GM23248 (cell line): ENCODE measurements at regions not wholly inside any gene's neighbourhood (a gene's known extent, or its start where the extent isn't known, plus 50 kb on each side); places are given as distances from the start of the nearest gene placed in this dataset.

Source experiments
- DNase-seq: peaks from one replicate; pipeline ENCODE4 v3.0.0-alpha.2; 2015
- H2AFZ ChIP-seq: fragments of 200-600 bp; sonication (generic); 2 replicates; pipeline ENCODE4 v1.6.1; 2016; ENCODE audit warnings: antibody characterized with exemption
- H3F3A ChIP-seq: fragments of 200-600 bp; sonication (generic); 2 replicates; pipeline ENCODE4 v1.6.1; 2016; ENCODE audit warnings: mild to moderate bottlenecking, antibody characterized with exemption, mixed run types; ENCODE audit not compliant: insufficient read depth
- H3K27ac ChIP-seq: fragments of 200-600 bp; sonication (generic); 2 replicates; pipeline ENCODE4 v1.5.1; 2016; ENCODE audit warnings: mild to moderate bottlenecking
- H3K27me3 ChIP-seq: fragments of 200-600 bp; sonication (generic); replicated peaks from 2 replicates; pipeline ENCODE4 v1.6.1; 2016; ENCODE audit warnings: mild to moderate bottlenecking; ENCODE audit not compliant: insufficient read depth
- H3K36me3 ChIP-seq: fragments of 200-600 bp; sonication (generic); 2 replicates; pipeline ENCODE4 v1.6.1; 2016; ENCODE audit warnings: low read depth, mild to moderate bottlenecking
- H3K4me1 ChIP-seq: fragments of 200-600 bp; sonication (generic); 2 replicates; pipeline ENCODE4 v1.6.1; 2016; ENCODE audit warnings: mild to moderate bottlenecking; ENCODE audit not compliant: insufficient read depth
- H3K4me2 ChIP-seq: fragments of 200-600 bp; sonication (generic); one replicate; pipeline ENCODE4 v1.6.1; 2016; ENCODE audit warnings: mild to moderate bottlenecking; ENCODE audit not compliant: unreplicated experiment
- H3K4me3 ChIP-seq: fragments of 200-600 bp; sonication (generic); 2 replicates; pipeline ENCODE4 v1.5.1; 2016; ENCODE audit warnings: mild to moderate bottlenecking
- H3K79me2 ChIP-seq: fragments of 200-600 bp; sonication (generic); 2 replicates; pipeline ENCODE4 v1.6.1; 2016; ENCODE audit warnings: mild to moderate bottlenecking; ENCODE audit not compliant: insufficient read depth
- H3K9ac ChIP-seq: fragments of 200-600 bp; sonication (generic); 2 replicates; pipeline ENCODE4 v1.6.1; 2016; ENCODE audit warnings: mild to moderate bottlenecking
- H3K9me2 ChIP-seq: fragments of 200-600 bp; sonication (generic); 2 replicates; pipeline ENCODE4 v1.6.1; 2016; ENCODE audit warnings: mixed run types, mild to moderate bottlenecking, moderate library complexity; ENCODE audit not compliant: insufficient read depth
- H3K9me3 ChIP-seq: fragments of 200-600 bp; sonication (generic); one replicate; pipeline ENCODE4 v1.6.1; 2017; ENCODE audit warnings: low read depth
- H4K20me1 ChIP-seq: fragments of 200-600 bp; sonication (generic); 2 replicates; pipeline ENCODE4 v1.6.0; 2016; ENCODE audit not compliant: insufficient read depth
- EZH2 ChIP-seq: fragments of 200-600 bp; sonication (generic); IDR thresholded peaks from 2 replicates; pipeline ENCODE4 v1.6.1; 2018; ENCODE audit warnings: antibody characterized with exemption, mild to moderate bottlenecking; ENCODE audit not compliant: insufficient read depth, poor library complexity, severe bottlenecking
- EZH2phosphoT487 ChIP-seq: fragments of 200-600 bp; sonication (generic); IDR thresholded peaks from 2 replicates; pipeline ENCODE4 v1.6.1; 2018; ENCODE audit warnings: antibody characterized with exemption, moderate library complexity, mild to moderate bottlenecking, low read depth; ENCODE audit not compliant: insufficient read depth
- WGBS, 2 experiments: methylation state at CpG; one replicate each; pipeline ENCODE4 v1.1.6; 2015 to 2017; ENCODE audit warnings: low lambda C conversion rate in 2 of 2, low coverage in 1 of 2; ENCODE audit errors: missing lambda C conversion rate in 2 of 2; 5-methylcytosine and 5-hydroxymethylcytosine counted together
- in situ Hi-C: fragments of 300-500 bp; cut with MboI; formaldehyde crosslinking; loops from 2 replicates; pipeline ENCODE4 v1.15.0; 2020

DNA sequence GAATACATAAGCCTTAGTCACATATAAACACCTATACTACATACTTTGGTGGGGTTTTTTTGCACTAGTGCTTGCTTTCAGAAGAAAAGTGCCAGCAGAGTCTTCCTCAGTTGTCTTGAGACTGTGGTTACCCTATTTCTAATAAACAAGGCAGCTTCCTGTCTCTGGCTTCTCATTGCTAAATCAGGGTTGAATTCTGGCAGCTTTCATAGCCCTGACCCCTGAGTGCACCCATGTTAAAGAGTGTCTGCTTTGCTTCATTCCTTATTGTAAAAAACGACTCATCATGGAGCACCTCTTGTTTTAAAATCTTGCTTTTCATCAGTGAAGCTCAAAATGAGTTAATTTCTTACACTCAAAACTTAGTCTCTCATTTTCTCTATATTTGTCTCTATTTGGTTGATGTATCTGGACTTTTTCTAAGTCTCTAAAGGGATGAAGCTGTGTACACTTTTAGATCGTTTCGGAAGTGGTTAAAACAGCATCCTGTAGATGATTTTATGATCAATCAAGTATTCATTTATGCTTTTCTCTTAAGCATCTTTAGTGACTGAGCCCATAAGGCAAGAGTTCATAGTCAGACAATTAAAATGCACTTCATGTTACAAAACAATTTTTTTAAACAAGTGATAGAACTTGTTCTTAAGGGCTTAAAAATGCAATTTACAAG, 72.1 kb downstream of the KLF12 start:
- Histone ChIP-seq H3K9ac (peak overlapping the region; percentile 70; the same call in 1 of the 2 replicates), H3K9me3 (no peaks in the 10 kb centered on the region), H3K27me3 (no peaks in the 10 kb centered on the region), H2AFZ (peak overlapping the region; percentile 65; the same call in 1 of the 2 replicates), H3F3A (peaks cover 17% of the 10 kb centered on the region; the same call in 1 of the 2 replicates), H3K4me3 (no peak overlapping the region), H3K27ac (peak overlapping the region; percentile 53), H3K4me1 (peaks cover 43% of the 10 kb centered on the region), H3K36me3 (no peaks in the 10 kb centered on the region; the same call in 1 of the 2 replicates), H3K9me2 (no peaks in the 10 kb centered on the region), H3K4me2 (peak overlapping the region; percentile 93), H4K20me1 (no peaks in the 10 kb centered on the region; the same call in 1 of the 2 replicates), H3K79me2 (peaks cover 99% of the 10 kb centered on the region)
- in situ Hi-C loops, result no loop called here
- DNase-seq, result peak; percentile 59
- 43 to 53% methylated on average over 3 of the region's 3 CpGs for WGBS, 2 experiments
- no peak for TF ChIP-seq EZH2phosphoT487
- no peak for TF ChIP-seq EZH2

DNA sequence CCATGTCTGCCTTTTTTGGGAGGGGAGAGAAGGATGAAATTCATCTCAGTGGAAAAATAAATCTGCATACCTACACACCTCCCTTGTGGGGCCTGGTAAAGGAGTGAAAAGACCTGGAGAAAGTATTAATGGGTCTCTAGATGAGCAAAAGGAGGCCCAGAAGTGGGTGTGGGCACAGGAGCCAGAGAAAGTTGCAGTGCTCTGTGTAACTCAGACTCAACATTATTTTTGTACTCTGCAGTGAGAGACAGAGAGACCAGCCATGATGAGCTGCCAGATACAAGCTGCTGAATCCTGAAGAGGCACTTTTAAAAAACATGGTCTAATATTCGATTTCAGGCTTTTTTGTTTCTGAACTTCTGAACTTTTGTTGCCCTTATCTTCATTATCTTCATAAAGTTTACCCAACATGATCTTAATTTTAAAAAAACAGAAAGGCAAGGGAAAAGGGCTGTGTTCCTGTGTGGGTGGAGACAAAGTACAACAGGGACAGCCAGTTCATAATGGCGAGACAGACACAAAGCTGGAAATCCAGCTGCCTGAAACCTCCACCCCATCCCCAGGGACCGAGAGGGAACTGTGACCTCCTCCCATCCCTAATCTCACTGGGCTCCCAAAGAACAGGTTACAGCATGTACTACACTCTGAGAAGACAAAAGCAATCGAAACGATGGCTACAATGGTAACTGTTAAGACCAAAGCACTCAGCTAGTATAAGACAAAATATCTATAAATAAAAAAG, 77.2 kb downstream of the KLF12 start:
- no peak overlapping the region for H3K4me2 ChIP-seq
- H3K9me3 ChIP-seq, result no peaks in the 10 kb centered on the region
- H3K4me1 ChIP-seq, result peaks cover 24% of the 10 kb centered on the region
- in situ Hi-C loops, result no loop called here
- no peak overlapping the region for H3K9ac ChIP-seq
- peak overlapping the region; percentile 40; the same call in 1 of the 2 replicates for H2AFZ ChIP-seq
- 34% methylated on average over 5 of the region's 5 CpGs for WGBS, 2 experiments
- H3K27me3 ChIP-seq, result no peaks in the 10 kb centered on the region
- no peaks in the 10 kb centered on the region; the same call in 1 of the 2 replicates for H3K36me3 ChIP-seq
- H3K4me3 ChIP-seq, result no peak overlapping the region
- H3K79me2 ChIP-seq, result peaks cover 99% of the 10 kb centered on the region
- DNase-seq, result no peak
- no peaks in the 10 kb centered on the region; the same call in 1 of the 2 replicates for H4K20me1 ChIP-seq
- TF ChIP-seq EZH2phosphoT487 (no peak), EZH2 (no peak)
- H3F3A ChIP-seq, result peaks cover 6% of the 10 kb centered on the region; the same call in 1 of the 2 replicates
- H3K9me2 ChIP-seq, result no peaks in the 10 kb centered on the region
- no peak overlapping the region for H3K27ac ChIP-seq

- TF ChIP-seq EZH2 (no peak), EZH2phosphoT487 (no peak)
- Histone ChIP-seq H3K36me3 (no peaks in the 10 kb centered on the region), H3K4me1 (peaks cover 25% of the 10 kb centered on the region), H3K27ac (no peak overlapping the region), H2AFZ (no peak overlapping the region), H4K20me1 (no peaks in the 10 kb centered on the region; the same call in 1 of the 2 replicates), H3K4me2 (no peak overlapping the region), H3K79me2 (peaks cover 100% of the 10 kb centered on the region), H3K27me3 (no peaks in the 10 kb centered on the region), H3K9ac (no peak overlapping the region), H3F3A (no peaks in the 10 kb centered on the region), H3K4me3 (no peak overlapping the region), H3K9me3 (no peaks in the 10 kb centered on the region), H3K9me2 (0 out of 2 replicates have a peak, but pooled peaks cover 4% of the 10 kb centered on the region)
- no peak for DNase-seq
- WGBS, 2 experiments, result 89 to 94% methylated on average over 5 of the region's 5 CpGs
- in situ Hi-C loops, result no loop called here
These were observed 81.7 kb downstream of the KLF12 start for GRCh38 chr13:74052402-74052928.

GRCh38 chr13:74048756-74049155, 85.4 kb downstream of the KLF12 start:
- Histone ChIP-seq H3K27ac (no peak overlapping the region), H3K9me3 (no peaks in the 10 kb centered on the region), H3K4me2 (no peak overlapping the region), H2AFZ (no peak overlapping the region), H3K36me3 (no peaks in the 10 kb centered on the region), H4K20me1 (no peaks in the 10 kb centered on the region), H3K4me1 (peaks cover 29% of the 10 kb centered on the region), H3K9ac (no peak overlapping the region), H3K79me2 (peaks cover 98% of the 10 kb centered on the region), H3F3A (no peaks in the 10 kb centered on the region), H3K4me3 (no peak overlapping the region), H3K27me3 (no peaks in the 10 kb centered on the region), H3K9me2 (0 out of 2 replicates have a peak, but pooled peaks cover 4% of the 10 kb centered on the region)
- 82 to 87% methylated on average over 5 of the region's 5 CpGs for WGBS, 2 experiments
- no peak for TF ChIP-seq EZH2
- TF ChIP-seq EZH2phosphoT487, result no peak
- in situ Hi-C loops, result no loop called here
- no peak for DNase-seq
